ENCODE measurements at regions not wholly inside any gene's neighbourhood (a gene's known extent, or its start where the extent isn't known, plus 50 kb on each side); places are given as distances from the start of the nearest gene placed in this dataset.

DNA sequence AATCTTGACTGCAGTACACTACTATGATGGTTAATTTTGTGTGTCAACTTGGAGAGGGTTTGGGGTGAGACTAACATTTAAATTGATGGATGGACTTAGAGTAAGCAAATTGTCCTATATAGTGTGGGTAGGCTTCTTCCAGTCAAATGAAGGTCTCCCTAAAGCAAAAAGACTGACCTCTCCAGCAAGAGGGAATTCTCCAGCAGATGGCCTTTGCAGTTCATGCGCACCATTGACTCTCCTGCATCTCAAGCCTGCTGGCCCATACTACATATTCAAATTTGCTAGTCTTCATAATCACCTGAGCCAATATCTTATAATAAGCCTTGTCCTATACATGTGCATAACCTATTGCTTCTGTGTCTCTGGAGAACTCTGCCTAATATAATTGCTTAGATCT lies 260.2 kb downstream of the RERGL start:
- no peak for DNase-seq (ENCODE audit: extremely low read depth in 1 of 11, low read depth in 9 of 11, low spot score in 4 of 11)

GRCh38 chr12:17818931-17819330 lies 271.1 kb downstream of the RERGL start:
- no peak for DNase-seq (ENCODE audit: extremely low read depth in 1 of 11, low read depth in 9 of 11, low spot score in 4 of 11)

DNA sequence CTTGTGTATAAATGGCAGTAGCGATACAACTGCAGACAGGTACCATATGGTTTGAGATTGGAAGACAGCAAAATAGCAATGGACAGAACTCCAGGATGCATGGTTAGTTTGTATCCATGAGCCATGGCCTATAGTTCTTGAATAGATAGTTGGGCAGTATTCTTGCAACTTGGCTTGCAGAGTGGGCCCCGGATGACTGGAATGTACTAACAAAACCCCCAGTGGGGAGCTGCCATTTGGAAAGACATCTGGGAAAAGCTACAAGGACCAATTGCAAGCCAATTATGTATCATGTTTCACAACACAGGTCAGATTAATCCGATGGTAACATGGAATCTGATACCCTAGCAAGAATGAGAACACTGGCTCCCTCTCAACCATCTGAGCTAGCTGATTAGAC lies 279.6 kb downstream of the RERGL start:
- no peak for DNase-seq (ENCODE audit: extremely low read depth in 1 of 11, low read depth in 9 of 11, low spot score in 4 of 11)

DNA sequence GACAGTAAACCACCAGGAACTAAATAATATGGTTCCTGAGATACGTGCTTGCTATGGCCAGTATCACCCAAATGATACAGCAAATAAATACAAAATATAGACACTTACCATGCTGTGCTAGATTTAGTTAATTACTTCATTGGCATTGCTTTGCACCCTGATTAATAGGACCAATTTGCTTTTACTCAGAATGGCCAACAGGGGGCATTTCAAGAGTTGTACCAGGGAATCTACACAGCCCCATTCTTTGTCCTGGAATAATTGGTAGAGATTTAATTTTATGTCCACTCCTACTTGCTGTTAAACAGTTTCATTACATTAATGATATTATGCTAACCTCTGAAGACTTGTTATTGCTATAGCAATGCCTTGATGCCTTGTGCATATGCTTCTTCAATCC lies 280.8 kb downstream of the RERGL start:
- DNase-seq (ENCODE audit: extremely low read depth in 1 of 11, low read depth in 9 of 11, low spot score in 4 of 11), result no peak

DNA sequence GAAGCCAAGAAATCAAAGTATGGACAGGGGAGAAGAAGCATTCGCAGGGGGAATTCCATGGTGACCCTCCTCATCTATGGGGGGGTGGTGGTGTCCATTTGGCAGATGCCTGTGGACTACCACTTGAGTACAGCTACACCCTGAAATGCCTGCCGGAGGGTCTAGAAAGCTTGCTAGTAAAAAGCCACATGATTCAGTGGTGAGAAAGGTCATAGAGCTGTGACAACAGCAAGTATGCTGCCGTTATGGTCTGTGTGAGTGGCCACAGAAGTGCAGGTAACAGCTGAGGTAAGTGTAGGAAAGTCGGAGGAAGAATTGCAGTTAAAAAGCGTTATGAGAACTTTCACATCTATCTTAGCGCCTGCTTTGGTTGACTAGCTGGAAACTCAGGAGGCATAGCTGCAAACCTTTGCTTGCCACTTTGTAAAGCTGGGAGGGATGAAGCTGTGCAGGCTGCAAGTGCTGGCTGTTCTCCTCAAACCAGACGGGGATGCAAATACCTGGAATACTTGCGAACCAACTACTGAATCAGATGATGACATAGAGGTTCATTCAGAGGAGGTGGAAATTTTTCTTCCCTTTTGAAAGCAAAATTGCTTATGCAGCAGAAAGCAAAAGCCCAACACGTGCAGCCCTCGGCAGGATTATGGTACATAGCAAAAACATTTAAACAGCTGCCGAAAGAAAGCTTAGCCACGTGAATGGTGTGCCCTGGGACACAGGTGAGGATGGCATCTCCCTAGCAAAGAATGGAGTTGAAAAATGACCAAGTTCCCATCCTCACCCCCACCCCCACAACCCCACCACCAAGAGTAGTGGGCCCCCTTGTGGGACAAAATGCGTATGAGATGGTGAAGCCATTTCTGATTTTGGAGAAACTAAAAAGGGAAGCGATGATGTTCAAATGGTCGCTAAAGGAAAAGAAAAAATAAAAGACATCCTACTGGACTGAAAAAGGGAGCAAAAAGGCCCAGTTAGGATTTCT lies 287.0 kb downstream of the RERGL start:
- DNase-seq (ENCODE audit: extremely low read depth in 1 of 11, low read depth in 9 of 11, low spot score in 4 of 11), result no peak

DNA sequence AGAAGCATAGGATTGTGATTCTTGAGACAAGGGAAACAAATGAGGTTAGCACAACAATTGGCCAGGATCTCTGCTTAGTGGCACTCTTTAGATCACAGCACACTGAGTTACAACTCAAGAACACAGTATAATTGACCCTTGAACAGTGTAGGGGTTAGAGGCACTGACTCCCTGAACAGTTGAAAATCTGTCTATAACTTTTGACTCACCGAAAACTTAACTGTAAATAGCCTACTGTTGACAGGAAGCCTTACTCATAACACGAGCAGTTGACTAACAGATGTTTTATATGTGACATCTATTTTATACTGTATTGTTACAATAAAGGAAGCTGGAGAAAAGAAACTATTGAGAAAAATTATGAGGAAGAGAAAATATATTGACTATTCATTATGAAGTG lies 296.1 kb downstream of the RERGL start:
- no peak for DNase-seq (ENCODE audit: extremely low read depth in 1 of 11, low read depth in 9 of 11, low spot score in 4 of 11)

DNA sequence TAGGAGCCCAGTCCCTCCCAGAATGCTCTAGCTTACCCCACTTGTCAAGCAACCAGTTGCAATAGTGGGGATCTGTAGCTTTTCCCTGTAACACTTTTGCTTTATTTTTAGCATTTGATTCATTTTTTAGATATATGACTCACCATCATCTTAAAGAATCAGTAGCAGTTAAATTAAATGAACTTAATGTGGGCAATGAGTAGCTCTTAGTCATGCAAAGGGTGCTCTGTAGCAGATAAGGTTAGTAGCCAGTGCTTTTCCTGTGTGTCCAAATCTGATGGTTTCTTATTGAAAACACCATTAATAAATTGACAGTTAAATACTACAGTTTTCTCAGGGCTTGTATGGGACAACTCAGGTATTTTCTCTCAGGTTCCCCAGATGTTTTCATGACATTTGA lies 311.8 kb downstream of the RERGL start:
- no peak for DNase-seq (ENCODE audit: extremely low read depth in 1 of 11, low read depth in 9 of 11, low spot score in 4 of 11)

DNA sequence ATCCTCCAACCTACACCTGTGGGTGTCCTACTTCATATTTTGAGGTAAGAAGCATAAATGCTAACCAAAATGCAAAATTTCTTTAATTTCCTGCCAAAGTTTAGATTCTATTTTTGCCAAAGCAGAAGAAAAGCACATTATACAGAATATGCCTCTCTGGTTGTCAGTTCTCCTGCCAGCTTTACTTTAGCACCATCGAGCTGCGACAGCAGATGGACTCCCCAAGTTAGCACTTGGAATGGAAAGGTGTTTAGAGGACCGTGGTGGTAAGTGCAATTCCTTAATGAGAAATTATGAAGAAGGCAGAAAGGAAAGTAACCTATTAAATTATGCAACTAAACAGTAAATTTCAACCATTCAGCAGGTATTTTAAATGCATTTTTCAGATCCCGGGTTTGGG lies 326.6 kb downstream of the RERGL start:
- DNase-seq (ENCODE audit: extremely low read depth in 1 of 11, low read depth in 9 of 11, low spot score in 4 of 11), result no peak

- DNase-seq (ENCODE audit: extremely low read depth in 1 of 11, low read depth in 9 of 11, low spot score in 4 of 11), result no peak
Observed at GRCh38 chr12:17759982-17760381, 330.0 kb downstream of the RERGL start.
